ENCODE measurements at regions not wholly inside any gene's neighbourhood (a gene's known extent, or its start where the extent isn't known, plus 50 kb on each side); places are given as distances from the start of the nearest gene placed in this dataset.

DNA sequence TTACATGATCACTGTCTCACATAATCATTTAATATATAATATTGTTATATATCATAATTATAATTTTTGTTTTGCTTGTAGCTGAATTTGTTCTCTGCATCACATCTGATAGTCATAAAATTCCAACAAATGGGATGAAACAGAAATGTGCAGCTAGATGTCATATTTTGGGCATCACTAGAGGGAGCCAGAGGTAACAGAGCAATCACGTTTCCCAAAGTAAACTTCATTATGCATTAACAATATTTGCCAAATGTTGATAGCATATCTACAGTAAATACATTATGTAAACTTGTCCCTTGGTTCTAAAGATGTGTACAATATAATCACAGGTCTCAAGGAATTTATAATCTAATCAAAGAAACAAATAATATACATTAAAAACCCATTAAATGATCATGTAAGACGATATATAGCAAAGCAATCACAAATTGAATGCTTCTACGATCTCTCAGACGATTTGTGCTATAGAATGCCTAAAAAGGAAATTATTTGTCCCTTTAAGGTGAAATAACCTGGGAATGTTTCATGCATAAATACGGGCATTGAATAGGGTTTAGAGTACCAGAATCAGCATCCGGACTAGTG, 234.2 kb upstream of the MCTP2 start:
- Histone ChIP-seq H3K27ac (replicated peaks) (no peak overlapping the region), H3K27me3 (ENCODE audit: insufficient read depth, poor library complexity, severe bottlenecking) (peaks cover 5% of the 10 kb centered on the region), H3K4me3 (replicated peaks; ENCODE audit: insufficient read depth, low read length) (no peak overlapping the region)
- DNase-seq (ENCODE audit: low read depth in 1 of 2, low spot score in 1 of 2), result no peak
- TF ChIP-seq, protein P1, sequence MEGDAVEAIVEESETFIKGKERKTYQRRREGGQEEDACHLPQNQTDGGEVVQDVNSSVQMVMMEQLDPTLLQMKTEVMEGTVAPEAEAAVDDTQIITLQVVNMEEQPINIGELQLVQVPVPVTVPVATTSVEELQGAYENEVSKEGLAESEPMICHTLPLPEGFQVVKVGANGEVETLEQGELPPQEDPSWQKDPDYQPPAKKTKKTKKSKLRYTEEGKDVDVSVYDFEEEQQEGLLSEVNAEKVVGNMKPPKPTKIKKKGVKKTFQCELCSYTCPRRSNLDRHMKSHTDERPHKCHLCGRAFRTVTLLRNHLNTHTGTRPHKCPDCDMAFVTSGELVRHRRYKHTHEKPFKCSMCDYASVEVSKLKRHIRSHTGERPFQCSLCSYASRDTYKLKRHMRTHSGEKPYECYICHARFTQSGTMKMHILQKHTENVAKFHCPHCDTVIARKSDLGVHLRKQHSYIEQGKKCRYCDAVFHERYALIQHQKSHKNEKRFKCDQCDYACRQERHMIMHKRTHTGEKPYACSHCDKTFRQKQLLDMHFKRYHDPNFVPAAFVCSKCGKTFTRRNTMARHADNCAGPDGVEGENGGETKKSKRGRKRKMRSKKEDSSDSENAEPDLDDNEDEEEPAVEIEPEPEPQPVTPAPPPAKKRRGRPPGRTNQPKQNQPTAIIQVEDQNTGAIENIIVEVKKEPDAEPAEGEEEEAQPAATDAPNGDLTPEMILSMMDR (IDR thresholded peaks at IDR 0.05; ENCODE audit: insufficient read depth, low read length), result peak; percentile 71
- no peak for TF ChIP-seq REST (IDR thresholded peaks at IDR 0.05; ENCODE audit: insufficient replicate concordance, low read depth)

GRCh38 chr15:93989440-93989998, 241.8 kb upstream of the MCTP2 start:
- Histone ChIP-seq H3K27me3 (ENCODE audit: insufficient read depth, poor library complexity, severe bottlenecking) (peaks cover 11% of the 10 kb centered on the region), H3K27ac (replicated peaks) (no peak overlapping the region), H3K4me3 (replicated peaks; ENCODE audit: insufficient read depth, low read length) (no peak overlapping the region)
- DNase-seq (ENCODE audit: low read depth in 1 of 2, low spot score in 1 of 2), result no peak
- TF ChIP-seq GABPA (IDR thresholded peaks at IDR 0.05; ENCODE audit: low read depth) (no peak), REST (IDR thresholded peaks at IDR 0.05; ENCODE audit: insufficient replicate concordance, low read depth) (no peak), POLR2AphosphoS5 (IDR thresholded peaks at IDR 0.05; ENCODE audit: low read depth) (no peak), SPI1 (IDR thresholded peaks at IDR 0.05; ENCODE audit: borderline replicate concordance, low read depth) (no peak)
- TF ChIP-seq, protein P1 (IDR thresholded peaks at IDR 0.05; ENCODE audit: insufficient read depth, low read length), result no peak

DNA sequence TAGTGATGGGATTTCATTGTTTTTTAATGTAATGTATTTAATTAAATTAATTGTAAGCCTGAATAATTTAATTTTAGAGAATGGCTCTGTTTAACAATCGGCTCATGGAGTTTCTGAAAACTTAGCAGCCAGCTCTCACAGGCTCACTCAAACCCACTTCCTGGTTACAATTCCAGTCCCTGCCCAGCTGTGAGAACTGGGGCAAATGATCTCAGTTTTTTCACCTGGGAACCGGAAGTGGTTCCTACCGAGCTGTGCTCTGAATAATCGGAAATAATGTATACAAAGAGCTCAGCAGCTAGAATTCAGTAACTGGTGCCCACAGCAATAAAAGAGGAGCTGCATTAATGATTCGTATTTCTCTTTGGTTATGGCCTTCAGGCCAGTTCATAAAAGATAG, 244.3 kb upstream of the MCTP2 start:
- no peak for DNase-seq (ENCODE audit: low read depth in 1 of 2, low spot score in 1 of 2)
- TF ChIP-seq, protein P1 (IDR thresholded peaks at IDR 0.05; ENCODE audit: insufficient read depth, low read length), result no peak
- no peak for TF ChIP-seq SPI1 (IDR thresholded peaks at IDR 0.05; ENCODE audit: borderline replicate concordance, low read depth)
- TF ChIP-seq GABPA (IDR thresholded peaks at IDR 0.05; ENCODE audit: low read depth), result no peak
- TF ChIP-seq REST (IDR thresholded peaks at IDR 0.05; ENCODE audit: insufficient replicate concordance, low read depth), result no peak
- TF ChIP-seq POLR2AphosphoS5 (IDR thresholded peaks at IDR 0.05; ENCODE audit: low read depth), result no peak
- H3K27ac ChIP-seq (replicated peaks), result no peak overlapping the region
- H3K27me3 ChIP-seq (ENCODE audit: insufficient read depth, poor library complexity, severe bottlenecking), result peaks cover 11% of the 10 kb centered on the region
- H3K4me3 ChIP-seq (replicated peaks; ENCODE audit: insufficient read depth, low read length), result no peak overlapping the region

All from HL-60 (cell line).